PC-3 (cell line): ENCODE measurements at regions not wholly inside any gene's neighbourhood (a gene's known extent, or its start where the extent isn't known, plus 50 kb on each side); places are given as distances from the start of the nearest gene placed in this dataset.

Experiments
- ATAC-seq: fragments of 200-7000 bp; cut with Tn5 transposase; 2 replicates; pipeline ENCODE4 v1.9.1; 2020; ENCODE audit warnings: mild to moderate bottlenecking, moderate library complexity
- BruUV-seq: library from RNA; stranded (reverse); fragments of 400-500 nt; replicated peaks from 2 replicates; lab custom pipeline; 2021; lab: Mats Ljungman, UMichigan
- CTCF ChIA-PET: fragments of 300-600 bp; sonication (Branson Sonifier 250); formaldehyde crosslinking; loops from one replicate; lab custom pipeline; 2022; ENCODE audit warnings: antibody characterized with exemption; lab: Charles Lee
- POLR2A ChIA-PET: fragments of 300-600 bp; sonication (Branson Sonifier 250); formaldehyde crosslinking; loops from one replicate; lab custom pipeline; 2022; ENCODE audit warnings: antibody characterized with exemption; ENCODE audit not compliant: unreplicated experiment; lab: Charles Lee
- DNase-seq: peaks from one replicate; pipeline ENCODE4 v3.0.0-alpha.2; 2015
- H2AFZ ChIP-seq: fragments of 300-600 bp; sonication (generic); 2 replicates; pipeline ENCODE4 v1.6.0; 2016; ENCODE audit warnings: antibody characterized with exemption, low read length
- H3F3A ChIP-seq: fragments of 300-600 bp; sonication (generic); one replicate; pipeline ENCODE4 v1.6.0; 2017; ENCODE audit warnings: antibody characterized with exemption, low read length, control low read depth, mild to moderate bottlenecking; ENCODE audit not compliant: unreplicated experiment
- H3K27ac ChIP-seq: fragments of 300-600 bp; sonication (generic); 2 replicates; pipeline ENCODE4 v1.5.1; 2016; ENCODE audit warnings: mild to moderate bottlenecking, low read length
- H3K27me3 ChIP-seq: fragments of 300-600 bp; sonication (generic); 2 replicates; pipeline ENCODE4 v1.6.1; 2016; ENCODE audit warnings: low read length, mixed read lengths
- H3K36me3 ChIP-seq: fragments of 300-600 bp; sonication (generic); 2 replicates; pipeline ENCODE4 v1.6.1; 2016; ENCODE audit warnings: low read depth, mixed run types, low read length, mixed read lengths
- H3K4me1 ChIP-seq: fragments of 300-600 bp; sonication (generic); 2 replicates; pipeline ENCODE4 v1.5.1; 2016; ENCODE audit warnings: low read length; ENCODE audit not compliant: insufficient read depth
- H3K4me2 ChIP-seq: fragments of 300-600 bp; sonication (generic); 2 replicates; pipeline ENCODE4 v1.6.0; 2016; ENCODE audit warnings: low read length
- H3K4me3 ChIP-seq: fragments of 300-600 bp; sonication (generic); 2 replicates; pipeline ENCODE4 v1.5.1; 2016; ENCODE audit warnings: mild to moderate bottlenecking, low read length, mixed read lengths
- H3K79me2 ChIP-seq: fragments of 300-600 bp; sonication (generic); 2 replicates; pipeline ENCODE4 v1.6.1; 2017; ENCODE audit warnings: low read length, mixed read lengths
- H3K9ac ChIP-seq: fragments of 300-600 bp; sonication (generic); 2 replicates; pipeline ENCODE4 v1.6.0; 2016; ENCODE audit warnings: mild to moderate bottlenecking, low read length
- H3K9me2 ChIP-seq: fragments of 300-600 bp; sonication (generic); replicated peaks from 2 replicates; pipeline ENCODE4 v1.6.1; 2016; ENCODE audit warnings: mixed run types, low read length, mixed read lengths
- H3K9me3 ChIP-seq: fragments of 300-600 bp; sonication (generic); 2 replicates; pipeline ENCODE4 v1.6.1; 2016; ENCODE audit warnings: low read length, mixed read lengths
- H4K20me1 ChIP-seq: fragments of 300-600 bp; sonication (generic); 2 replicates; pipeline ENCODE4 v1.6.1; 2016; ENCODE audit warnings: low read length, mixed read lengths
- EZH2 ChIP-seq: fragments of 300-600 bp; sonication (generic); IDR thresholded peaks from one replicate; pipeline ENCODE4 v1.6.1; 2017; ENCODE audit warnings: antibody characterized with exemption, mild to moderate bottlenecking, low read length; ENCODE audit not compliant: unreplicated experiment
- EZH2phosphoT487 ChIP-seq: fragments of 300-600 bp; sonication (generic); IDR thresholded peaks from 2 replicates; pipeline ENCODE4 v1.6.1; 2018; ENCODE audit warnings: mild to moderate bottlenecking, antibody characterized with exemption, low read length, borderline replicate concordance
- intact Hi-C: fragments of 100-400 bp; cut with micrococcal nuclease; formaldehyde crosslinking; loops from 2 replicates; pipeline ENCODE4 v1.9.0; 2023
- TF ChIP-seq, protein P1 (sequence below): fragments of 300-600 bp; sonication (generic); conservative IDR thresholded peaks from 2 replicates; pipeline ENCODE4 v1.5.1; 2017; ENCODE audit warnings: antibody characterized with exemption, low read depth, mild to moderate bottlenecking, low read length

DNA sequence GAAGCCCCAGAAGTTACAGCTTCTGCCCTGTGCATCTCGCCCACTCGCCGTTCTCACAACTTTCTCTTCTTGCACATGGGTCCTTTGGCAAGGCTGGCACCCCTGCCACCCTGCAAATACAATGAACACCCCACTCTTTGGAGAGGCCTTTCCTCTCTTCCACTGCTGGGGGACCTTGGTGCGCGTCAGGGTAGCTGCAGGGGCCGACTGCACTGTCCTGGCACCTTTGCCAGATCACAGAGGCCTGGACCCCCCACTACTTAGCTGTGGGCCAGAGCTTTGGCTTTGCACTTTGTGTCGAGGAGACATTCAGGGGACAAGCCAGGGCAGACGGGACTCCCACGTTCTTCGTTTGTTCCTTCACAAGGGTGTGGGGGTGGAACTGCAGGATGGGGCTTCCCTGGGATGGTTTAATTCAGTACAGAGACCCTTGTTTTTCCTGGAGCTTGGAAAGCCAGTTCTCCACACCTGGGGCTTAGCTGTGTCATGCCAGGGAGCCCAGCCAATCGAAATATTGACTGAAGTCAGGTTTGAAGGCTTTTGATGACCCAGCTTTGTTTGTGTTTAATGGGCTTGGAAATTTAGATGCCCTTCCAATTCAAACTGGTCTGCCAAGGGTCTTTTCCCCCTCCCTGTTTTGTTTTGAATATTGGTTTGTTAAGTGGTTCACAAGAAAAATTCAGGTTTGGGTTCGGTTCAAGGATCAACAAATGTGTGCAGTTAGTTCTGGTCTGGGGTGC, 256.1 kb upstream of the TLE3 start:
- BruUV-seq = no TSS peak
- ATAC-seq = no peak
- Histone ChIP-seq H3K9me3 (no peaks in the 10 kb centered on the region), H3K27ac (no peak overlapping the region), H3K9me2 (no peaks in the 10 kb centered on the region), H3K79me2 (no peaks in the 10 kb centered on the region), H3F3A (no peaks in the 10 kb centered on the region), H3K27me3 (peaks cover 25% of the 10 kb centered on the region; the same call in 1 of the 2 replicates), H2AFZ (no peak overlapping the region), H3K4me3 (no peak overlapping the region), H3K9ac (no peak overlapping the region), H3K36me3 (no peaks in the 10 kb centered on the region), H3K4me1 (no peaks in the 10 kb centered on the region), H4K20me1 (no peaks in the 10 kb centered on the region), H3K4me2 (no peak overlapping the region)
- DNase-seq = no peak
- CTCF ChIA-PET = no interaction called here
- TF ChIP-seq, protein P1, sequence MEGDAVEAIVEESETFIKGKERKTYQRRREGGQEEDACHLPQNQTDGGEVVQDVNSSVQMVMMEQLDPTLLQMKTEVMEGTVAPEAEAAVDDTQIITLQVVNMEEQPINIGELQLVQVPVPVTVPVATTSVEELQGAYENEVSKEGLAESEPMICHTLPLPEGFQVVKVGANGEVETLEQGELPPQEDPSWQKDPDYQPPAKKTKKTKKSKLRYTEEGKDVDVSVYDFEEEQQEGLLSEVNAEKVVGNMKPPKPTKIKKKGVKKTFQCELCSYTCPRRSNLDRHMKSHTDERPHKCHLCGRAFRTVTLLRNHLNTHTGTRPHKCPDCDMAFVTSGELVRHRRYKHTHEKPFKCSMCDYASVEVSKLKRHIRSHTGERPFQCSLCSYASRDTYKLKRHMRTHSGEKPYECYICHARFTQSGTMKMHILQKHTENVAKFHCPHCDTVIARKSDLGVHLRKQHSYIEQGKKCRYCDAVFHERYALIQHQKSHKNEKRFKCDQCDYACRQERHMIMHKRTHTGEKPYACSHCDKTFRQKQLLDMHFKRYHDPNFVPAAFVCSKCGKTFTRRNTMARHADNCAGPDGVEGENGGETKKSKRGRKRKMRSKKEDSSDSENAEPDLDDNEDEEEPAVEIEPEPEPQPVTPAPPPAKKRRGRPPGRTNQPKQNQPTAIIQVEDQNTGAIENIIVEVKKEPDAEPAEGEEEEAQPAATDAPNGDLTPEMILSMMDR = no peak
- TF ChIP-seq EZH2 (no peak), EZH2phosphoT487 (no peak)
- POLR2A ChIA-PET = no interaction called here
- intact Hi-C loops = no loop called here

DNA sequence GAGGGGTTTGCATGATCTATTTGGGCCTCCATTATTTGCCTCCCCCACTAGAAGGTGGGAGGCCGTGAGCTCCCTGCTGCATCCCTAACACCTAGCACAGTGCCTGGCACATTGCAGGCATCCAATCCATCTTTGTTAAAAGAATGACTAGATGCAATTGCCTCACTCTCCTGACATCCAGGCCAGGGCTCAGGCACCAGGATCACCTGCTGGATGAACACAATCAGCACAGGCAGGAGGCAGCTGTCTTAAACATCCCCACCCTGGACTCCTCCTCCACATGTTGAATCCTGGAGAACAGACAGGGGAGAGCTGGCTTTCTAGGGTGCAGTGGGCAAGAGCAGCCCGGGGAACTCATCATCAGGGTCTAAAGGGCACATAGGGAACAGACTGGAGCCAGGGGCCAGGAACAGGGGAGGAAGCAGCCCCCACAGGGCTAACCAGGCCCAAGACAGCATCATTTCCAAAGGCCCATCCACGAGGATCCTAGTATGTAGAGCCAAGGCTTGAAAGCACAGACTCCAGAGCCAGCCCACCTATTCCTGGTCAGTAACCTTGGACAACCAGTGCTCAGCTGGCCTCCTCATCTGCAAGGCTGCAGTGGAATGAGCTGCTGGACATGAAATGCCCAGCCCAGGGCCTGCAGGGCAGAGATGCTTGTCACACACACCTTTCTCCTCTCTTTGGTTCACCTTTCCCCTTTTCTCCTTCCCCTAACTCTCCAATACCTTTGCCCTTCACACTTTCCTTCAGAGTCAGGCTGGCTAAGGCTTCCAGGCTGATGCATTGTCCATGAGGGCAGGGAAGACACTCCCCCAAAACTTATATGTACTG, 254.4 kb upstream of the TLE3 start:
- Histone ChIP-seq H3K4me3 (no peak overlapping the region), H3K9ac (no peak overlapping the region), H3F3A (no peaks in the 10 kb centered on the region), H3K9me3 (no peaks in the 10 kb centered on the region), H3K4me2 (no peak overlapping the region), H3K4me1 (no peaks in the 10 kb centered on the region), H4K20me1 (no peaks in the 10 kb centered on the region), H3K36me3 (no peaks in the 10 kb centered on the region), H3K9me2 (no peaks in the 10 kb centered on the region), H2AFZ (no peak overlapping the region), H3K79me2 (no peaks in the 10 kb centered on the region), H3K27me3 (peaks cover 34% of the 10 kb centered on the region), H3K27ac (no peak overlapping the region)
- POLR2A ChIA-PET = no interaction called here
- TF ChIP-seq EZH2phosphoT487 (no peak), EZH2 (no peak)
- TF ChIP-seq, protein P1 = no peak
- ATAC-seq = no peak
- intact Hi-C loops = no loop called here
- no peak for DNase-seq
- CTCF ChIA-PET = no interaction called here
- BruUV-seq = no TSS peak

DNA sequence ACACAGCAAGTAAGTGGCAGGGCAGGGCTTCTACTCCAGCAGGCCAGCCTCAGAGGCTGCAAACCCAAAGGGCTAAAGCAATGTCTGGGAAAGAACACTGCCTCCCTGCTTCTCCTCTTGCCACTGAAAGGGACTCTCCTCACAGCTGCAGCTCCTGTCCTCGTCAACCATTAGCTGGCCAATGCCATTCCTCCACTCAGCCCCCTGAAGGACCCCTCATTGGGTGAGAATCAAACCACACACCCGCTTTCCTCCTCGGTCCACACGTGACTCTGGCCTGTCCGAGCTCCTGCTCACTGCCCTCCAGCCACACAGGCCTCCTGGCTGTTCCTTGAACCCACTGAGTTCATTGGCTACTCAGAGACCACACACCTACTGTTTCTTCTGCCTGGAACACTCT, 253.7 kb upstream of the TLE3 start:
- H3K36me3 ChIP-seq = no peaks in the 10 kb centered on the region
- H2AFZ ChIP-seq = no peak overlapping the region
- no peaks in the 10 kb centered on the region for H3K79me2 ChIP-seq
- no peaks in the 10 kb centered on the region for H3K4me1 ChIP-seq
- no peaks in the 10 kb centered on the region for H3K9me3 ChIP-seq
- intact Hi-C loops = no loop called here
- no peak overlapping the region for H3K9ac ChIP-seq
- ChIA-PET CTCF (no interaction called here), POLR2A (no interaction called here)
- ATAC-seq (no peak), DNase-seq (no peak)
- no peak overlapping the region for H3K4me2 ChIP-seq
- H3K9me2 ChIP-seq = no peaks in the 10 kb centered on the region
- H3K4me3 ChIP-seq = no peak overlapping the region
- H3K27ac ChIP-seq = no peak overlapping the region
- no peaks in the 10 kb centered on the region for H3F3A ChIP-seq
- H4K20me1 ChIP-seq = no peaks in the 10 kb centered on the region
- H3K27me3 ChIP-seq = peaks cover 35% of the 10 kb centered on the region
- TF ChIP-seq, protein P1 = no peak
- no peak for TF ChIP-seq EZH2
- TF ChIP-seq EZH2phosphoT487 = no peak
- BruUV-seq = no TSS peak
